SK-N-SH (cell line): ENCODE measurements at regions not wholly inside any gene's neighbourhood (a gene's known extent, or its start where the extent isn't known, plus 50 kb on each side); places are given as distances from the start of the nearest gene placed in this dataset.

Experiments
- CTCF ChIA-PET: fragments of 300-600, 350-600 bp; formaldehyde crosslinking; extraction: SDS; loops from one replicate; lab custom pipeline; 2021; lab: Yijun Ruan, JAX
- POLR2A ChIA-PET: fragments of 350-600 bp; sonication (Branson Sonifier 250); formaldehyde crosslinking; extraction: SDS; loops from one replicate; lab custom pipeline; 2020; ENCODE audit warnings: antibody characterized with exemption, inconsistent platforms; lab: Yijun Ruan, JAX
- DNase-seq: peaks from one replicate; pipeline ENCODE4 v3.0.0; 2012
- H2AFZ ChIP-seq: fragments of 200-600 bp; sonication (generic); 2 replicates; pipeline ENCODE4 v1.8.1; 2016; ENCODE audit warnings: antibody characterized with exemption, mild to moderate bottlenecking, low read depth
- H3F3A ChIP-seq: fragments of 200-600 bp; sonication (generic); replicated peaks from 2 replicates; pipeline ENCODE3; 2016; ENCODE audit warnings: antibody characterized with exemption, mild to moderate bottlenecking; ENCODE audit not compliant: insufficient read depth
- H3K27ac ChIP-seq, 2 experiments: fragments of 200-500 bp in 1 of 2; fragments of 200-600 bp in 1 of 2; sonication (Bioruptor generic) in 1 of 2; sonication (generic), shearing (Covaris generic) in 1 of 2; 2 replicates each; pipeline versions ENCODE4 v1.5.1 to v1.6.1; 2014 to 2016; ENCODE audit warnings: low read depth in 2 of 2, inconsistent platforms in 1 of 2, low read length in 1 of 2, mild to moderate bottlenecking in 1 of 2, mixed read lengths in 1 of 2
- H3K27me3 ChIP-seq: fragments of 200-600 bp; sonication (generic), shearing (Covaris generic); 2 replicates; pipeline ENCODE4 v1.6.1; 2016; ENCODE audit warnings: mixed run types; ENCODE audit not compliant: insufficient read depth
- H3K36me3 ChIP-seq, 2 experiments: fragments of 200-500 bp in 1 of 2; fragments of 200-600 bp in 1 of 2; sonication (Bioruptor generic) in 1 of 2; sonication (generic) in 1 of 2; replicated peaks in 1 of 2; 2 replicates each; pipeline versions ENCODE3 to v1.5.1; 2014 to 2016; ENCODE audit warnings: low read length in 1 of 2, mild to moderate bottlenecking in 1 of 2; ENCODE audit not compliant: insufficient read depth in 2 of 2, control insufficient read depth in 1 of 2
- H3K4me1 ChIP-seq, 2 experiments: fragments of 200-500 bp in 1 of 2; fragments of 200-600 bp in 1 of 2; sonication (Bioruptor generic) in 1 of 2; sonication (generic), shearing (Covaris generic) in 1 of 2; 2 replicates each; pipeline versions ENCODE4 v1.5.1 to v1.6.1; 2014 to 2016; ENCODE audit warnings: low read depth in 1 of 2, low read length in 1 of 2, mixed run types in 1 of 2; ENCODE audit not compliant: insufficient read depth in 2 of 2, control insufficient read depth in 1 of 2
- H3K4me2 ChIP-seq: fragments of 200-600 bp; sonication (generic), shearing (Covaris generic); 2 replicates; pipeline ENCODE4 v1.6.1; 2017; ENCODE audit warnings: mixed run types
- H3K4me3 ChIP-seq, 2 experiments: fragments of 200-500 bp in 1 of 2; fragments of 200-600 bp in 1 of 2; sonication (Bioruptor generic) in 1 of 2; sonication (generic), shearing (Covaris generic) in 1 of 2; 2 replicates each; pipeline versions ENCODE4 v1.5.1 to v1.8.1; 2014 to 2016; ENCODE audit warnings: low read depth in 2 of 2, inconsistent platforms in 1 of 2, low read length in 1 of 2, mild to moderate bottlenecking in 1 of 2, mixed read lengths in 1 of 2, moderate library complexity in 1 of 2
- H3K79me2 ChIP-seq: fragments of 200-600 bp; sonication (generic); 2 replicates; pipeline ENCODE4 v1.8.1; 2017; ENCODE audit warnings: mild to moderate bottlenecking; ENCODE audit not compliant: insufficient read depth
- H3K9ac ChIP-seq: fragments of 200-600 bp; sonication (generic); 2 replicates; pipeline ENCODE4 v1.6.1; 2017; ENCODE audit warnings: mixed run types
- H3K9me2 ChIP-seq: fragments of 200-600 bp; sonication (generic); 2 replicates; pipeline ENCODE4 v1.6.1; 2017; ENCODE audit warnings: mixed run types
- H3K9me3 ChIP-seq: fragments of 200-600 bp; sonication (generic); 2 replicates; pipeline ENCODE4 v1.6.1; 2017; ENCODE audit warnings: mixed run types, mild to moderate bottlenecking, moderate library complexity
- H4K20me1 ChIP-seq: fragments of 200-600 bp; sonication (generic); 2 replicates; pipeline ENCODE4 v1.6.1; 2017; ENCODE audit warnings: mild to moderate bottlenecking, mixed run types; ENCODE audit not compliant: insufficient read depth
- CTCF ChIP-seq: fragments of 200-600 bp; sonication (generic); IDR thresholded peaks from 2 replicates; pipeline ENCODE4 v1.6.1; 2017; ENCODE audit warnings: antibody characterized with exemption, mild to moderate bottlenecking, moderate library complexity
- ELF1 ChIP-seq: IDR thresholded peaks from 2 replicates; pipeline ENCODE4 v1.4.0; 2012
- EZH2phosphoT487 ChIP-seq: fragments of 200-600 bp; sonication (generic); IDR thresholded peaks from 2 replicates; pipeline ENCODE4 v1.6.1; 2017; ENCODE audit warnings: low read depth, mixed run types, mild to moderate bottlenecking, antibody characterized with exemption, moderate library complexity, borderline replicate concordance
- FOSL2 ChIP-seq: IDR thresholded peaks from 2 replicates; pipeline ENCODE4 v1.4.0; 2012; ENCODE audit warnings: low read depth, mild to moderate bottlenecking, moderate library complexity, borderline replicate concordance
- JUND ChIP-seq: IDR thresholded peaks from 2 replicates; pipeline ENCODE4 v1.4.0; 2012
- MAX ChIP-seq: IDR thresholded peaks from 2 replicates; pipeline ENCODE4 v1.4.0; 2012; ENCODE audit warnings: low read depth
- PBX3 ChIP-seq: IDR thresholded peaks from 2 replicates; pipeline ENCODE4; 2012
- RCOR1 ChIP-seq: fragments of 150-350 bp; IDR thresholded peaks from 2 replicates; pipeline ENCODE4 v1.6.1; 2017; ENCODE audit warnings: antibody characterized with exemption, low read length
- REST ChIP-seq: IDR thresholded peaks from 2 replicates; pipeline ENCODE4 v1.6.1; 2012; ENCODE audit warnings: mild to moderate bottlenecking, low read depth, low read length, moderate library complexity
- RFX5 ChIP-seq: IDR thresholded peaks from 2 replicates; pipeline ENCODE4 v1.6.1; 2012; ENCODE audit warnings: mild to moderate bottlenecking, improper control_type of control experiment, low read length
- RXRA ChIP-seq: IDR thresholded peaks from 2 replicates; pipeline ENCODE4 v1.4.0; 2012; ENCODE audit warnings: low read depth, mild to moderate bottlenecking, borderline replicate concordance
- TEAD4 ChIP-seq: IDR thresholded peaks from 2 replicates; pipeline ENCODE4 v1.4.0; 2012; ENCODE audit warnings: mild to moderate bottlenecking, borderline replicate concordance; ENCODE audit not compliant: insufficient read depth
- USF1 ChIP-seq: IDR thresholded peaks from 2 replicates; pipeline ENCODE4 v1.4.0; 2012; ENCODE audit warnings: low read depth, borderline replicate concordance
- USF2 ChIP-seq: fragments of 150-350 bp; IDR thresholded peaks from 2 replicates; pipeline ENCODE4 v1.6.1; 2017; ENCODE audit warnings: antibody characterized with exemption, low read length, low read depth, borderline replicate concordance
- YY1 ChIP-seq: IDR thresholded peaks from 2 replicates; pipeline ENCODE4 v1.4.0; 2012; ENCODE audit warnings: low read depth, mild to moderate bottlenecking
- WGBS: methylation state at CpG from one replicate; pipeline ENCODE4 v1.1.6; 2017; ENCODE audit warnings: low lambda C conversion rate; 5-methylcytosine and 5-hydroxymethylcytosine counted together

- H3K27me3 ChIP-seq, result no peaks in the 10 kb centered on the region
- POLR2A ChIA-PET, result no interaction called here
- H3F3A ChIP-seq, result no peaks in the 10 kb centered on the region
- no peaks in the 10 kb centered on the region for H3K79me2 ChIP-seq
- no peak overlapping the region for H2AFZ ChIP-seq
- no peak overlapping the region for H3K27ac ChIP-seq
- no peak overlapping the region for H3K4me2 ChIP-seq
- H3K9ac ChIP-seq, result no peak overlapping the region
- CTCF ChIA-PET, result no interaction called here
- no peaks in the 10 kb centered on the region for H3K4me1 ChIP-seq
- no peaks in the 10 kb centered on the region for H3K36me3 ChIP-seq
- H3K9me3 ChIP-seq, result peaks cover 7% of the 10 kb centered on the region; the same call in 1 of the 2 replicates
- H4K20me1 ChIP-seq, result no peaks in the 10 kb centered on the region
- TF ChIP-seq YY1 (no peak), USF2 (no peak), REST (no peak), FOSL2 (no peak), RCOR1 (no peak), ELF1 (no peak), TEAD4 (no peak), USF1 (no peak), CTCF (no peak), RFX5 (no peak), EZH2phosphoT487 (no peak), PBX3 (no peak), MAX (no peak), JUND (no peak), RXRA (no peak)
- 63% methylated on average over 2 of the region's 2 CpGs for WGBS
- H3K4me3 ChIP-seq, result no peak overlapping the region
- DNase-seq, result no peak
- H3K9me2 ChIP-seq, result no peaks in the 10 kb centered on the region
These were observed 681.0 kb downstream of the C6orf118 start for GRCh38 chr6:164628302-164628931.
